PC-3 (cell line): ENCODE measurements at regions not wholly inside any gene's neighbourhood (a gene's known extent, or its start where the extent isn't known, plus 50 kb on each side); places are given as distances from the start of the nearest gene placed in this dataset.

ENCODE experiments used
- EZH2 ChIP-seq: fragments of 300-600 bp; sonication (generic); IDR thresholded peaks from one replicate; pipeline ENCODE4 v1.6.1; 2017; ENCODE audit warnings: antibody characterized with exemption, mild to moderate bottlenecking, low read length; ENCODE audit not compliant: unreplicated experiment
- TF ChIP-seq, protein P1 (sequence below): fragments of 300-600 bp; sonication (generic); conservative IDR thresholded peaks from 2 replicates; pipeline ENCODE4 v1.5.1; 2017; ENCODE audit warnings: antibody characterized with exemption, low read depth, mild to moderate bottlenecking, low read length

DNA sequence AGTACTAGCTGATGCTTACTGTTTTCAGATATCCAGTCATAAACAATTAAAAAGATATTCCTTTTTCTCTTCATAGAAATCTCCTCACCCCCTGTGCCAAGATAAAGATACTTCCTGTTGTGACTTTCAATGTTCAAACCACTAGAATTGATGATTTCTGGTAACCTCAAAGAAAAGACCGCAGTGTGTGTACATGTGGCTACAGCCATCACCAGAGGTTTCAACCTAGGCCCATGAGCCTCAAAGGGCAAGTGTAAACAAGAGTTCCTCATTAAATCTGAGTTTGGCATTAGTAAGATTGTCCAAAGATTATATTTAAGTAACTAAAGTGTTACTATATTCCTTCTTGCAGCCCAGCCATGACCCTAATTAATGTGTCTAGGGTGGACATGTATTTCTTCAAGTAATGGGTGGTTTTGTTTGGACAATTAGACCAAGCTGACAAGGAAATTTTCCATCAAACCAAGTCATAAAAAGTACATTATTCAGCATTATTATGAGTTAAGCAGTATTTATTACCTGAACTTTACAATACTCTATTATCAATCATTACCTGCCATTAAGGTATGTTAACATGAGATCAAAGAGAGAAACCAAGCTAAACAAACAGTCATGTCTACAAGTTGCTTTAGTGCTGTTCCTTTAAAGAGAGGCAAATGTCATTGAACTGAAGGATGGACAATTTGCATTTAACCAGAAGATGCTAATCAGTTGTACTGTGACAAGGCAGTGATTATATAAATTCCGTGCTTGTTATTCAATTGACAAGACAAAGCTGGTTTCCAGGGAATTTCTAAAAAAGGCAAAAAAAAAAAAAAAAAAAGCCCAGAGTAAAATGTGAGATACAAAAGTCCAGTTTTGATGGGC lies 382.7 kb downstream of the LNPK start:
- TF ChIP-seq EZH2, result no peak
- TF ChIP-seq, protein P1, sequence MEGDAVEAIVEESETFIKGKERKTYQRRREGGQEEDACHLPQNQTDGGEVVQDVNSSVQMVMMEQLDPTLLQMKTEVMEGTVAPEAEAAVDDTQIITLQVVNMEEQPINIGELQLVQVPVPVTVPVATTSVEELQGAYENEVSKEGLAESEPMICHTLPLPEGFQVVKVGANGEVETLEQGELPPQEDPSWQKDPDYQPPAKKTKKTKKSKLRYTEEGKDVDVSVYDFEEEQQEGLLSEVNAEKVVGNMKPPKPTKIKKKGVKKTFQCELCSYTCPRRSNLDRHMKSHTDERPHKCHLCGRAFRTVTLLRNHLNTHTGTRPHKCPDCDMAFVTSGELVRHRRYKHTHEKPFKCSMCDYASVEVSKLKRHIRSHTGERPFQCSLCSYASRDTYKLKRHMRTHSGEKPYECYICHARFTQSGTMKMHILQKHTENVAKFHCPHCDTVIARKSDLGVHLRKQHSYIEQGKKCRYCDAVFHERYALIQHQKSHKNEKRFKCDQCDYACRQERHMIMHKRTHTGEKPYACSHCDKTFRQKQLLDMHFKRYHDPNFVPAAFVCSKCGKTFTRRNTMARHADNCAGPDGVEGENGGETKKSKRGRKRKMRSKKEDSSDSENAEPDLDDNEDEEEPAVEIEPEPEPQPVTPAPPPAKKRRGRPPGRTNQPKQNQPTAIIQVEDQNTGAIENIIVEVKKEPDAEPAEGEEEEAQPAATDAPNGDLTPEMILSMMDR, result no peak
